CD14-positive monocyte (primary cell): ENCODE measurements at regions not wholly inside any gene's neighbourhood (a gene's known extent, or its start where the extent isn't known, plus 50 kb on each side); places are given as distances from the start of the nearest gene placed in this dataset.

Source experiments
- DNase-seq, 3 donors: peaks; one replicate each; pipeline ENCODE4 v3.0.0-alpha.2; 2011 to 2022
- H2AFZ ChIP-seq: 2 replicates; pipeline ENCODE4 v1.6.0; 2012; ENCODE audit warnings: mild to moderate bottlenecking, low read depth, low read length, inconsistent platforms; ENCODE audit not compliant: insufficient read depth, poor library complexity, severe bottlenecking
- H3K27ac ChIP-seq, 2 donors: 1 replicate in 1 of 2; 2 replicates in 1 of 2; pipeline ENCODE4 v1.5.1; 2012 to 2013; ENCODE audit warnings: low read length in 2 of 2, control low read depth in 1 of 2, inconsistent platforms in 1 of 2, low read depth in 1 of 2, mild to moderate bottlenecking in 1 of 2
- H3K27me3 ChIP-seq, 2 donors: one replicate each; pipeline versions ENCODE4 v1.6.0 to v1.6.1; 2011 to 2013; ENCODE audit warnings: low read length in 2 of 2; ENCODE audit not compliant: control insufficient read depth in 2 of 2, insufficient read depth in 2 of 2
- H3K36me3 ChIP-seq, 2 donors: replicated peaks in 1 of 2; 1 replicate in 1 of 2; 2 replicates in 1 of 2; pipeline versions ENCODE4 v1.5.1 to v1.6.1; 2012 to 2013; ENCODE audit warnings: low read length in 2 of 2, control low read depth in 1 of 2, inconsistent platforms in 1 of 2, mild to moderate bottlenecking in 1 of 2; ENCODE audit not compliant: insufficient read depth in 2 of 2, control insufficient read depth in 1 of 2
- H3K4me1 ChIP-seq, 2 donors: 1 replicate in 1 of 2; 2 replicates in 1 of 2; pipeline versions ENCODE4 v1.5.1 to v1.6.1; 2012 to 2013; ENCODE audit warnings: low read length in 2 of 2, control low read depth in 1 of 2, inconsistent platforms in 1 of 2, mild to moderate bottlenecking in 1 of 2, moderate library complexity in 1 of 2; ENCODE audit not compliant: insufficient read depth in 2 of 2, control insufficient read depth in 1 of 2
- H3K4me2 ChIP-seq: replicated peaks from 2 replicates; pipeline ENCODE3; 2012; ENCODE audit warnings: low read length, moderate library complexity, mild to moderate bottlenecking; ENCODE audit not compliant: poor library complexity, severe bottlenecking; ENCODE audit errors: extremely low read depth
- H3K4me3 ChIP-seq, 3 experiments: fragments of 200-600 bp in 1 of 3; sonication (generic) in 1 of 3; replicated peaks in 1 of 3; 1 replicate in 2 of 3; 2 replicates in 1 of 3; pipeline ENCODE4 v1.5.1; 2011 to 2013; ENCODE audit warnings: low read length in 3 of 3, mild to moderate bottlenecking in 3 of 3, control low read depth in 2 of 3, low read depth in 2 of 3, inconsistent platforms in 1 of 3, moderate library complexity in 1 of 3
- H3K79me2 ChIP-seq: 2 replicates; pipeline ENCODE4 v1.6.0; 2012; ENCODE audit warnings: mild to moderate bottlenecking, control low read depth, inconsistent platforms, low read length, moderate library complexity; ENCODE audit not compliant: insufficient read depth
- H3K9ac ChIP-seq: 2 replicates; pipeline ENCODE4 v1.6.0; 2017; ENCODE audit warnings: low read length, mild to moderate bottlenecking; ENCODE audit not compliant: insufficient read depth, poor library complexity, severe bottlenecking
- H3K9me3 ChIP-seq, 2 donors: replicated peaks in 1 of 2; 1 replicate in 1 of 2; 2 replicates in 1 of 2; pipeline versions ENCODE4 v1.5.1 to v1.6.1; 2012 to 2013; ENCODE audit warnings: low read length in 2 of 2, control low read depth in 1 of 2; ENCODE audit not compliant: control insufficient read depth in 1 of 2, insufficient read depth in 1 of 2
- H4K20me1 ChIP-seq: 2 replicates; pipeline ENCODE4 v1.6.0; 2012; ENCODE audit warnings: mild to moderate bottlenecking, low read length, control low read depth, moderate library complexity; ENCODE audit not compliant: insufficient read depth
- H3K27ac Mint-ChIP-seq, 7 donors: one replicate each; pipeline ENCODE4 v1.8.0; 2020; ENCODE audit warnings: mild to moderate bottlenecking in 7 of 7, mixed read lengths in 7 of 7, moderate library complexity in 6 of 7, inconsistent platforms in 2 of 7
- H3K27me3 Mint-ChIP-seq, 3 donors: one replicate each; pipeline ENCODE4 v1.8.0; 2021 to 2022; ENCODE audit warnings: low read depth in 3 of 3, mild to moderate bottlenecking in 3 of 3, mixed read lengths in 3 of 3, moderate library complexity in 3 of 3, inconsistent platforms in 1 of 3
- H3K36me3 Mint-ChIP-seq, 2 donors: one replicate each; pipeline ENCODE4 v1.8.0; 2020; ENCODE audit warnings: mixed read lengths in 2 of 2, inconsistent platforms in 1 of 2, mild to moderate bottlenecking in 1 of 2
- H3K4me1 Mint-ChIP-seq: one replicate; pipeline ENCODE4 v1.8.0; 2020; ENCODE audit warnings: mild to moderate bottlenecking, mixed read lengths
- H3K4me3 Mint-ChIP-seq, 2 donors: one replicate each; pipeline ENCODE4 v1.8.0; 2020; ENCODE audit warnings: mild to moderate bottlenecking in 2 of 2, mixed read lengths in 2 of 2, moderate library complexity in 1 of 2
- H3K9me3 Mint-ChIP-seq, 7 donors: one replicate each; pipeline ENCODE4 v1.8.0; 2020 to 2022; ENCODE audit warnings: mixed read lengths in 7 of 7, mild to moderate bottlenecking in 6 of 7, moderate library complexity in 6 of 7, inconsistent platforms in 2 of 7
- CTCF ChIP-seq: fragments of 200-600 bp; IDR thresholded peaks from one replicate; pipeline ENCODE4 v1.8.0; 2022; ENCODE audit warnings: antibody characterized with exemption, mild to moderate bottlenecking
- WGBS: methylation state at CpG from one replicate; pipeline ENCODE4 v1.1.5; 2013; ENCODE audit warnings: missing lambda C conversion rate; ENCODE audit not compliant: insufficient coverage; 5-methylcytosine and 5-hydroxymethylcytosine counted together
- intact Hi-C, 2 donors: fragments of 100-400 bp; cut with micrococcal nuclease; formaldehyde crosslinking; loops; one replicate each; pipeline versions ENCODE4 v1.15.0 to v1.15.1; 2023

DNA sequence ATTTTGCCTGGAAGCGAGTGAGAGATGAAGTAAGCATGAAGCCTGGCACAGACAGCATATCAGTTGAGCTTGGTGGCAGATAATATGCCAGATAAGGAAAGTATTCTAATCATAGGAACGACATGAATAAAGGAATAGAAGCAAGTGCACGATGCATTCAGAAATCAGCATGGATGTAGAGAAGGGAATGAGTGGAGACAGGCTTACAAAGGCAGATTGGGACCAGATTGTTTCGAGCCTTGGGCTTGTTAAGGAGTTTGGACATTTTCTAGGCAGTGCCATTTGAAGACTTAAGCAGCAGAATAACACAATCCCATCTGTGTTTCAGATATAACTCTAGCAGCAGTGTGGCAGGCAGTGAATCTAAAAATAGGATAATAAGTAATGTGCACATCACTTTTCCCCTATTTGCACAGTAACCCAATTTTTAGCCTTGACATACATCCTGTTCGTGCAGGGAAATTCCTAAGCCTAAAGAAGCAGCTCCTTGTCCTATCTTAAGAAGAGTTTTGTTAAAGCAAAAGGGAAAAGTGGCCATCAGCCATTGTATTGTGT, 450.2 kb downstream of the PLCL1 start:
- Histone ChIP-seq H3K79me2 (no peaks in the 10 kb centered on the region), H3K27ac (no peak overlapping the region), H3K4me2 (no peak overlapping the region), H4K20me1 (no peaks in the 10 kb centered on the region), H3K4me3 (no peak overlapping the region), H3K9ac (no peak overlapping the region), H2AFZ (no peak overlapping the region), H3K36me3 (no peaks in the 10 kb centered on the region), H3K27me3 (no peaks in the 10 kb centered on the region), H3K9me3 (no peaks in the 10 kb centered on the region), H3K4me1 (no peaks in the 10 kb centered on the region)
- no peaks in the 10 kb centered on the region for H3K4me1 Mint-ChIP-seq
- H3K4me3 Mint-ChIP-seq: no peak overlapping the region
- peaks cover 0 to 3% (median 0%) of the 10 kb centered on the region in 7 donors for H3K9me3 Mint-ChIP-seq
- intact Hi-C loops: no loop called here
- no peak overlapping the region for H3K27ac Mint-ChIP-seq
- H3K36me3 Mint-ChIP-seq: no peaks in the 10 kb centered on the region
- no peak for DNase-seq
- peaks cover 2 to 7% (median 4%) of the 10 kb centered on the region in 3 donors for H3K27me3 Mint-ChIP-seq
- 83% methylated on average over 3 of the region's 5 CpGs for WGBS
- TF ChIP-seq CTCF: no peak

DNA sequence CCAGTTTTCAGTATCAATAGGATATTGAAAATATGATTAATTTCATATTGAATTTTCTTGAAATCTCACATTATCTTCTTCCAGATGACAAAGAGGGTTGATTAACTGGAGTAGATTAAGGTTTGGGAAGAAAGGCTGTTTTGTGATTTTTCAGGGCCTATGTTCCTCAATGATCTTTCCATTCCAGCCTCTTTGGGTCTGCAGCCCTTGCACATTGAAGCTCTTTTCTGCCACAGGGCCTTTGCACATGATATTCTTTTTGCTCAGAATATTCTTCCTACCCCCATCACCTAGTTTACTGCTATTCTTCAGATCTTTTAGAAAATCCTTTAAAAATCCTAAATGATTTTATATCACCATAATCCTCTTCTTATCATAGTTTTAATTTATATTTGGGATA, 449.6 kb downstream of the PLCL1 start:
- H3K27ac Mint-ChIP-seq: no peak overlapping the region
- peaks cover 2 to 7% (median 4%) of the 10 kb centered on the region in 3 donors for H3K27me3 Mint-ChIP-seq
- intact Hi-C loops: no loop called here

More for the DNA sequence above, 449.6 kb downstream of the PLCL1 start:
- Histone ChIP-seq H3K4me2 (no peak overlapping the region), H4K20me1 (no peaks in the 10 kb centered on the region), H3K4me3 (no peak overlapping the region), H3K36me3 (no peaks in the 10 kb centered on the region), H3K9ac (no peak overlapping the region), H3K4me1 (no peaks in the 10 kb centered on the region), H3K27ac (no peak overlapping the region), H3K79me2 (no peaks in the 10 kb centered on the region), H2AFZ (no peak overlapping the region), H3K27me3 (no peaks in the 10 kb centered on the region), H3K9me3 (no peaks in the 10 kb centered on the region)
- peaks cover 0 to 3% (median 0%) of the 10 kb centered on the region in 7 donors for H3K9me3 Mint-ChIP-seq
- no peak overlapping the region for H3K4me3 Mint-ChIP-seq
- TF ChIP-seq CTCF: no peak
- H3K36me3 Mint-ChIP-seq: no peaks in the 10 kb centered on the region
- H3K4me1 Mint-ChIP-seq: no peaks in the 10 kb centered on the region
- no peak for DNase-seq
